DND-41 (cell line): ENCODE measurements at regions not wholly inside any gene's neighbourhood (a gene's known extent, or its start where the extent isn't known, plus 50 kb on each side); places are given as distances from the start of the nearest gene placed in this dataset.

Experiments
- CTCF ChIP-seq: IDR thresholded peaks from 2 replicates; pipeline ENCODE4 v1.5.1; 2012; ENCODE audit warnings: borderline replicate concordance, low read length, moderate library complexity, mild to moderate bottlenecking; ENCODE audit not compliant: poor library complexity, severe bottlenecking; ENCODE audit errors: extremely low read depth
- EZH2 ChIP-seq: IDR thresholded peaks from 3 replicates; pipeline ENCODE4 v1.6.1; 2012; ENCODE audit warnings: borderline replicate concordance, low read depth, mild to moderate bottlenecking, moderate library complexity, low read length, inconsistent platforms; ENCODE audit not compliant: severe bottlenecking

GRCh38 chr2:221044781-221045180, 527.3 kb downstream of the EPHA4 start:
- TF ChIP-seq CTCF (no peak), EZH2 (no peak)
